NCI-H2107 (cell line): ENCODE measurements at regions not wholly inside any gene's neighbourhood (a gene's known extent, or its start where the extent isn't known, plus 50 kb on each side); places are given as distances from the start of the nearest gene placed in this dataset.

Experiments
- DNase-seq: peaks from one replicate; lab custom pipeline; 2025; lab: John Stamatoyannopoulos, UW

DNA sequence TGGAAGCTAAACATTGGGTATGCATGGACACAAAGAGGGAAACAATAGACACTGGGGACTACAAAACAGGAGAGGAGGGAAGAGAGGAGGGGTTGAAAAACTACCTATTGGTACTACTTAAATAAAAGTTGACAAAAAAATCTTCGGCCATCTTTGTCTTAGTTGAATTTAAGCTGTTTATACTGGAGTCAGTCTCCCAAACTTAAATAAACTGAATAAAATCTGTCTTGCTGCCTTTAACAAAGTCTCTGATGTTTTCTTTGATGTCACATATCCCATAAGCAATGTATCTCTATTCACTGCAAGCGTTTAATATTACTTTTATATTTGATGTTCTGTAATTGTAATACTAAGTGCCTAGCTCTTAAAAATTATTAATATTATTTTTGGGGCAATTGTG, 409.2 kb upstream of the EPHA7 start:
- no peak for DNase-seq

GRCh38 chr6:93827728-93828127, 408.4 kb upstream of the EPHA7 start:
- no peak for DNase-seq

GRCh38 chr6:93825950-93826349, 406.6 kb upstream of the EPHA7 start:
- DNase-seq: no peak

- no peak for DNase-seq
These were observed 404.1 kb upstream of the EPHA7 start for GRCh38 chr6:93823489-93823888.

DNA sequence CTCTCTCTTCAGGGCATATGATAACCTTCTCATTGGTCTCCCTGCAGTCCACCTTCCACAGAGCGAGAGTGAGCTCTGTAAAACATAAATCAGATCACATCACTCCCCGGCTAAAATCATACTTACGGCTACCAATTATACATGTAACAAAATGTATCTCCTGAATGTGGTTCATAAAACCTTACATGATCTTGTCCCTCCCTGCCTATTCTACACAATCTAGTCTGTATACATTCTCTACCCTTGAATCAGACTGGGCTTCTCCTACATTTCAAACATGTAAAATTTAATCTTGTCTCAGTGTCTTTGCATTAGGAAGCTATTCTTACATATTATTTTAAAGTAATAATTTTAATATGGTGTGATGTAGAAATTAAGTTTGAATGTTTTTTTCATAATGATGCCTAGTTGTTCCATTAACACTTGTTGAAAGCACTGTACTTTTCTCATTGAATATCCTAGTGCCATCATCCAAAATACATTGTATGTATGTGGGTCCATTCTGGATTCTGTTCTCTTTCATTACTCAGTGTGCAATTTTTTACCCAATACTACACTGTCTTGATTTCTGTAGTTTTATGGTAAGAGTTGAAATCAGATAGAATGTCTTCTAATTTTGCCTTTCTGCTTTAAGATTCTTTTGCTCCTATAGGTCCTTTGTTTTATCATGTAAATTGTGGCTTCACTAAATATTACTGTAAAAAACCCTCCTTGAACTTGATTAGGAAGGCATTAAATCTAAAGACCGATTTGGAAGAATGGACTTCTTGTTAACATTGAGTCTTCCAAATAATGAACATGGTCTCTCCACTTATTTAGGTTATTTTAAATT, 403.3 kb upstream of the EPHA7 start:
- no peak for DNase-seq

DNA sequence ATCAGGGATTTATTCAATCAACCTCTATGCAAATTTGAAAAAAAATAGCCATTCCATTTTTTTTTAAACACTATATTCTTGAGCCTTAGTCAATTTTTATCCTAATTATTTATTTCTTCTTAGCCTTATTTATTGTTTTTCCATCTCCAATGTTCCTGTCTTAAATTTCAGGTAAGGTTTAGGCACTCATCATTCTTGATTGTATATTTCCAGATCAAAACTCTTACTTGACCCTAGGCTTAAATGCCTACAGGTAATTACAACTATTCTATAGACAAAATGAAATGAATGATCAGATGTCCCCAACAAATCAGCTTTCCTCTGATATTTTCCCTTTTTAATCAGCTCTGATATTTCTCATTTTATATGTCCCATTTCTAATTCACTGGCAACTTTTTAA, 402.6 kb upstream of the EPHA7 start:
- DNase-seq: no peak

DNA sequence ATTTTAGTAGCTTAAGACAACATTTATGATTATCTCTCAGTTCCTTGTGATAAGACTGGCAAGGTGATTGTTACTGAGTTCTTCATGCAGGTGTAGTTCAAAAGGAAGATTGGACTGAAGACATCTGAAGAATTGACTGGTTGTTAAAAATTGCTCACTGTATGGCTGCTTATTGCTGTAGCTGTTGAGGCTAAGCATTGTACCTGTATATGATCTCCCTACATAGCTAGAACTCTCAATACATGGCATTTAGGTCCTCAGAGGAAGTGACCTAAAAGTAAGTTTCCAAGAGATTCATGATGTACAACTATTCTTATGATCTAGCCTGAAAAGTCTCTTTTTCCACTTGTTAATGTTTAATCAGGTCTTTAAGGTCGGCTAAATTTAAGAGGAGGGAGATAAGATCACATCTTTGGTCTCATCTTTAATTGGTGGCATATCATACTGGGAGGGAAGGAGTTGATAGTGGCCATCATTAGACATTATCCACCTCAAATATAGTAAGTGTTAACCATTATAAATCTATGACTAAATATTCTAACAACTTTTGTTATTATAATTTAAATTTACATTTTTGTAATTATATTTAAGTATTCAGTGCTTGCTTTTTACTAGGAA, 401.2 kb upstream of the EPHA7 start:
- DNase-seq: no peak

- no peak for DNase-seq
These were observed 399.8 kb upstream of the EPHA7 start for GRCh38 chr6:93819189-93819588.

- no peak for DNase-seq
These were observed 398.6 kb upstream of the EPHA7 start for GRCh38 chr6:93817937-93818336.

GRCh38 chr6:93806409-93807270, 387.3 kb upstream of the EPHA7 start:
- DNase-seq: no peak

- no peak for DNase-seq
These were observed 381.9 kb upstream of the EPHA7 start for GRCh38 chr6:93801101-93801847.

DNA sequence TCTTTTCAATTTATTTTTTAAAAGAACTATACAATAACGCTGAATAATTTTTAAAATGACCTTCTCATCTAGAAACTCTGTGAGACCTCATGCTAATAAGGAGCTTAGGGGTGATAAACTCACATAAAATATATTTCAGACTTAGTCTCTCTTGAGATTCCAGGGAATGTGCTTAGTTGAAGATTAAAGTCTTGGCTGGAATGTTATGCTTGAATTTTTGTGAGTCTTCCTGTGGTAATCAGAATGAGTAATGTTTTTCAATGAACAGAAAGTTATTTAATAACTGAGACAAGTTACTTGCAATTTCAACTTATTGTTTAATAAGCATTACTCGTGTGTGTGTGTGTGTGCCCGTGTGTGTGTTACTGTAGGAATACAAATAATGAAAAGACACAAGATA, 379.9 kb upstream of the EPHA7 start:
- no peak for DNase-seq

DNA sequence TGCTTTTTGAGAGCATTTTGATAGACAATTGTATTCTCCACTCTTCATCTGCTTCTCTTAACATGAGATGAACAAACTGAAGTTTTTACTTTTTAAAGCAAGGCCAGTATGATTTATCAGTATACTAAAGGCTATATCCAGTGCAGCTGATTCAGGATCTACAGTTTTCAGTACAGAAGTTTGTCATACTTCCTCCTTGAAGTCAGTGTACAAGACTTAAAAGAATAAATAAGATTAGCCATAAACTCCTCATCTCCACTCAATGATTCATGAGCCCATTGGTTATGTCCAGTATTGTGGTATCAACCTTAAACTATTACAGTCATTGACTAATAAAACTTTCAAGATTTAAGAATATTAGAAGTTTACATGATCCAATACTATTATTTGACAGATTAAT, 374.8 kb upstream of the EPHA7 start:
- no peak for DNase-seq

- DNase-seq: no peak
These were observed 373.4 kb upstream of the EPHA7 start for GRCh38 chr6:93792746-93793145.

DNA sequence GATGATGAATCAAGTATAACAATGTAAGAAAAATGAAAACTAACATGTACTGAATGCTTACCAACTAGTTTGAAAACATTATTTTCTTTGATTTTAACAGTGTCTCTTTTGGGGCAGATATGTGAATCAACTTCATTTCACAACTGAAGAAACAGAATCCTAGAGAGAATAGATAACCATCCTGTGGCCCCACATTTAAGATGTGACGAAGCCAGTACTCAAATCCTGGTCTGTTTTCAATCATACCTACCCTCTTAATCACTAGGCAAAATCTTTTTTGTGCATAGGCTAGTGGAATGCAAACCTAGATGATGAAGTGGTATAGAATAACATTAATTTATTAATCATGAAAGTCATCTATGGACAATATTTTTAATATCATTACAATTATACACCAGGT, 371.6 kb upstream of the EPHA7 start:
- DNase-seq: no peak

- DNase-seq: no peak
These were observed 370.2 kb upstream of the EPHA7 start for GRCh38 chr6:93789532-93789931.

DNA sequence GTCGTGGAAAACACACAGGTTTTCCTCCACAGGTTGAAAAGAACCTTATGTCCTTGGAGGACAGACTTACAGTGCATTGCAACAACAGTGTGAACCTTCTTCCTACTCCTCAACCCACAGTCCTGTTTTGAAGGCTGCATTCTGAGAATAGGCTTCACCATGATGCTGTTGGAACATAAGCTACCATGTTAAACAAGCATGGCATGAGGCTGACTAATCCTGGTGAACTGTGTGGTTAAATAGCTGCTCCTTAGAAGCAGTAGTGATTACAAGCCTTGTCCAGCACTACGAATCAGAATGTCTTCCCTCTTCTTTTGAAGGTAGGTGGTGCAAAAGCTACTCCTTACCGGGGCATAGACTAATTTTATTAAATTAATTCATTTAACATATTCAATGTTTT, 368.5 kb upstream of the EPHA7 start:
- DNase-seq: no peak

DNA sequence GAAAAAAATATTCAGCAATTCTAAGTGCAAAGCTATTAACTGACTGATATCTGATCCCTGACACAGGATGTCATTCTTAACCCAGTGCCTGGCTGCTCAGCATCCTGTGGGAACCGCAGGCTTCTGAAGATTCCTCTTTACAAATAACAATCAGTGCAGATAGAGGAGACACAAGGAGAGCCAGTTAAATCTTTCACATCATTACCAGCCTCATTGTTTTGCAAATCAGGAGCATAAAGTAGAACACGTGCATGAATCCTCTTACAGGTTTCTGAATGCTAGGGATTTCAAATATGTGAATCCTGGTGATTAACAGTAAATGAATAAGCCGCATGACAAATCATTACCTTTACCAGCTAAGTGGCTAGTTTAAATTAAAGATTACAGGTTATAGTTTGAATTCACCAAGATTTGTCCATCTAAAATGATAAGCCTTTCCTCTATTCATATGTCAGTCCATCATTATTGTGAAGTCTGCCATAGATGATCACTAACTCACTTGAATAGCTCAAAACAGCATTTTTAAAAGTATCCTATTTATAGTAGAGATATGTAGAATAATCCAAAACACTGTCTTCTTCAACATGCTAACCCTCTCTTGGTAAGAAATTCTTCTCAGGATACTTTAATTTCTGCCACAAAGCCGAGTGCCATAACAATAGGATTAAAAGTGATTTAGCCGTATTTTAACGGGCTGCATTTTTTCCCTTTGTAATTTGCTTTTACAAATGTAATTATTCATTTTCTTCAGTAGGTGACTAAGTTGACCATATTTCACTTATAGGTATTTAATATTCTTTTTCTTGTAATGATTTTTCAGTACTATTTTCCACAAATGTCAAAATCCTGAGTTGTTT, 367.3 kb upstream of the EPHA7 start:
- no peak for DNase-seq

GRCh38 chr6:93785694-93786030, 366.3 kb upstream of the EPHA7 start:
- no peak for DNase-seq

GRCh38 chr6:93784794-93785693, 365.7 kb upstream of the EPHA7 start:
- no peak for DNase-seq
